Upper lobe of left lung (tissue), 4 donors: ENCODE measurements at regions not wholly inside any gene's neighbourhood (a gene's known extent, or its start where the extent isn't known, plus 50 kb on each side); places are given as distances from the start of the nearest gene placed in this dataset.

Experiments used
- CTCF ChIP-seq, 6 experiments: fragments of 450-650 bp in 4 of 6; fragments of 200-600 bp in 2 of 6; sonication (generic) in 2 of 6; IDR thresholded peaks; one replicate each; pipeline ENCODE4 v1.5.1; 2016 to 2019; ENCODE audit warnings: antibody characterized with exemption in 6 of 6
- POLR2A ChIP-seq, 4 donors: fragments of 450-650 bp; IDR thresholded peaks; one replicate each; pipeline ENCODE4 v1.5.1; 2016 to 2017; ENCODE audit warnings: antibody characterized with exemption in 4 of 4, mild to moderate bottlenecking in 2 of 4
- POLR2AphosphoS5 ChIP-seq, 2 donors: sonication (generic); formaldehyde crosslinking; IDR thresholded peaks; one replicate each; pipeline ENCODE4 v1.5.1; 2017; ENCODE audit warnings: antibody characterized with exemption in 2 of 2

GRCh38 chr11:98007072-98007471, 1013.7 kb upstream of the CNTN5 start:
- TF ChIP-seq CTCF (IDR thresholded peaks at IDR 0.05) (no peak), POLR2A (IDR thresholded peaks at IDR 0.05) (no peak), POLR2AphosphoS5 (IDR thresholded peaks at IDR 0.05) (no peak)
